ENCODE measurements at regions not wholly inside any gene's neighbourhood (a gene's known extent, or its start where the extent isn't known, plus 50 kb on each side); places are given as distances from the start of the nearest gene placed in this dataset.
A peak's percentile ranks its signal among the peaks of the same experiment; 100 is the strongest.
"Not testable (repeated sequence)": the region's sequence is repeated elsewhere in the genome, so short reads cannot be mapped to it uniquely, and the experiment has no call there.

DNA sequence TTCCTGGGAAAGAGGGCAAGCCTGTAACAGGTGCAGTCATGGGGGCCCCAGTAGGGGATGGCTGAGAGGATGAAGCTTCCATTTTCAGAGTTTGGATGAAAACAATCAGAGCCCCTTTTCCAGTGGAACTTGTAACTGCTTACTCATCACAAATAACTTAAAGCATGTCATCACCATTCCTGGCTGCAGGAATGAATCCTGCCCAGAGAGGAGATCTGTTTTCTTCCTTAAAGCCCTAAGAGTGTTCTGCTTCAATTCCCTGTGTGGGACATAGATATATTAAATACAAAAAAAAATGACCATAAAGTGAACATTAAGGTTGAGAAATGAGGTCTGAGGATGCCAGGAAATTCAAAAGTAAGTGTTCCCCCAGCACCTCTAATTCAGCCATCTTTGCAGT lies 183.4 kb upstream of the MEIS1 start:
- in situ Hi-C loops (cut with HindIII; ENCODE audit: extremely low pct_ligation_motif_present, low pct_unique_long_range_greater_than_20kb) (no loop called here), intact Hi-C loops (cut with micrococcal nuclease; ENCODE audit: unreplicated experiment) (no loop called here)
- ATAC-seq (no peak), FAIRE-seq (no peak), DNase-seq (ENCODE audit: low spot score) (no peak)
- TF ChIP-seq ZBTB43 (CRISPR knock-in tag; conservative IDR thresholded peaks at IDR 0.05) (no peak), MAFF (IDR thresholded peaks at IDR 0.05; ENCODE audit: low read depth, low read length) (peak; percentile 87), MAFK (conservative IDR thresholded peaks at IDR 0.05 in 1 of 2, IDR thresholded peaks at IDR 0.05 in 1 of 2; ENCODE audit: low read length in 2 of 2) (peak; percentile 89 to 91)
- H3K27me3 ChIP-seq (ENCODE audit: control insufficient read depth in 1 of 2, insufficient read depth in 2 of 2, low read length in 2 of 2) = 0 out of 5 replicates have a peak, but pooled peaks cover 0 to 2% of the 10 kb centered on the region in 2 experiments
- no peak overlapping the region for H3K4me3 ChIP-seq (replicated peaks in 1 of 3; ENCODE audit: insufficient read depth in 1 of 3, low read depth in 2 of 3, low read length in 3 of 3)
- H3K79me2 ChIP-seq (ENCODE audit: insufficient read depth, low read length) = no peaks in the 10 kb centered on the region
- no peak overlapping the region for H3K4me2 ChIP-seq (ENCODE audit: low read depth, low read length)
- ChIA-PET POLR2A (no interaction called here), CTCF (ENCODE audit: low intra/inter-chr PET ratio, low total read pairs) (no interaction called here)
- H3K9ac ChIP-seq (ENCODE audit: insufficient read depth, low read depth, low read length) = no peak overlapping the region
- no peaks in the 10 kb centered on the region for H3K4me1 ChIP-seq (ENCODE audit: insufficient read depth, low read length)
- no TSS peak for BruUV-seq (replicated peaks)
- no peaks in the 10 kb centered on the region for H4K20me1 ChIP-seq (ENCODE audit: insufficient read depth, low read length)
- no peaks in the 10 kb centered on the region for H3K36me3 ChIP-seq (replicated peaks in 1 of 2; ENCODE audit: control insufficient read depth in 1 of 2, insufficient read depth in 2 of 2, low read length in 2 of 2)
- no peak overlapping the region for H2AFZ ChIP-seq (ENCODE audit: low read length)
- no peak overlapping the region for H3K27ac ChIP-seq (ENCODE audit: extremely low read length, insufficient read depth, low read length)
- no peaks in the 10 kb centered on the region for H3K9me3 ChIP-seq (ENCODE audit: low read length)

- FAIRE-seq; H3K27ac ChIP-seq (ENCODE audit: extremely low read length, insufficient read depth, low read length); H3K4me2 ChIP-seq (ENCODE audit: low read depth, low read length); DNase-seq (ENCODE audit: low spot score); BruUV-seq (replicated peaks); H3K9me3 ChIP-seq (ENCODE audit: low read length); CTCF ChIA-PET (ENCODE audit: low intra/inter-chr PET ratio, low total read pairs); in situ Hi-C loops (cut with HindIII; ENCODE audit: extremely low pct_ligation_motif_present, low pct_unique_long_range_greater_than_20kb); H3K27me3 ChIP-seq (ENCODE audit: control insufficient read depth in 1 of 2, insufficient read depth in 2 of 2, low read length in 2 of 2); H3K36me3 ChIP-seq (replicated peaks in 1 of 2; ENCODE audit: control insufficient read depth in 1 of 2, insufficient read depth in 2 of 2, low read length in 2 of 2); H4K20me1 ChIP-seq (ENCODE audit: insufficient read depth, low read length); intact Hi-C loops (cut with micrococcal nuclease; ENCODE audit: unreplicated experiment); H3K9ac ChIP-seq (ENCODE audit: insufficient read depth, low read depth, low read length); H2AFZ ChIP-seq (ENCODE audit: low read length); POLR2A ChIA-PET; ATAC-seq; H3K4me1 ChIP-seq (ENCODE audit: insufficient read depth, low read length); H3K79me2 ChIP-seq (ENCODE audit: insufficient read depth, low read length); H3K4me3 ChIP-seq (replicated peaks in 1 of 3; ENCODE audit: insufficient read depth in 1 of 3, low read depth in 2 of 3, low read length in 3 of 3): not testable (repeated sequence)
- WGBS (ENCODE audit: low lambda C conversion rate) = 24% methylated on average over 6 of the region's 7 CpGs
Observed at GRCh38 chr2:66249089-66249488, 185.8 kb upstream of the MEIS1 start.

- not testable (repeated sequence) for BruUV-seq (replicated peaks)
Observed at GRCh38 chr2:66243809-66244208, 191.1 kb upstream of the MEIS1 start.

More at GRCh38 chr2:66243809-66244208, 191.1 kb upstream of the MEIS1 start:
- H3K79me2 ChIP-seq (ENCODE audit: insufficient read depth, low read length); H3K4me3 ChIP-seq (replicated peaks in 1 of 3; ENCODE audit: insufficient read depth in 1 of 3, low read depth in 2 of 3, low read length in 3 of 3); ATAC-seq; H4K20me1 ChIP-seq (ENCODE audit: insufficient read depth, low read length); H3K4me2 ChIP-seq (ENCODE audit: low read depth, low read length); in situ Hi-C loops (cut with HindIII; ENCODE audit: extremely low pct_ligation_motif_present, low pct_unique_long_range_greater_than_20kb); H3K9me3 ChIP-seq (ENCODE audit: low read length); POLR2A ChIA-PET; DNase-seq (ENCODE audit: low spot score); CTCF ChIA-PET (ENCODE audit: low intra/inter-chr PET ratio, low total read pairs); H3K9ac ChIP-seq (ENCODE audit: insufficient read depth, low read depth, low read length); H3K4me1 ChIP-seq (ENCODE audit: insufficient read depth, low read length); H3K27me3 ChIP-seq (ENCODE audit: control insufficient read depth in 1 of 2, insufficient read depth in 2 of 2, low read length in 2 of 2); intact Hi-C loops (cut with micrococcal nuclease; ENCODE audit: unreplicated experiment); H2AFZ ChIP-seq (ENCODE audit: low read length); H3K27ac ChIP-seq (ENCODE audit: extremely low read length, insufficient read depth, low read length); H3K36me3 ChIP-seq (replicated peaks in 1 of 2; ENCODE audit: control insufficient read depth in 1 of 2, insufficient read depth in 2 of 2, low read length in 2 of 2): not testable (repeated sequence)
- WGBS (ENCODE audit: low lambda C conversion rate) = 37% methylated on average over 5 of the region's 5 CpGs
- peak; percentile 8 for FAIRE-seq
